ENCODE measurements at regions not wholly inside any gene's neighbourhood (a gene's known extent, or its start where the extent isn't known, plus 50 kb on each side); places are given as distances from the start of the nearest gene placed in this dataset.

DNA sequence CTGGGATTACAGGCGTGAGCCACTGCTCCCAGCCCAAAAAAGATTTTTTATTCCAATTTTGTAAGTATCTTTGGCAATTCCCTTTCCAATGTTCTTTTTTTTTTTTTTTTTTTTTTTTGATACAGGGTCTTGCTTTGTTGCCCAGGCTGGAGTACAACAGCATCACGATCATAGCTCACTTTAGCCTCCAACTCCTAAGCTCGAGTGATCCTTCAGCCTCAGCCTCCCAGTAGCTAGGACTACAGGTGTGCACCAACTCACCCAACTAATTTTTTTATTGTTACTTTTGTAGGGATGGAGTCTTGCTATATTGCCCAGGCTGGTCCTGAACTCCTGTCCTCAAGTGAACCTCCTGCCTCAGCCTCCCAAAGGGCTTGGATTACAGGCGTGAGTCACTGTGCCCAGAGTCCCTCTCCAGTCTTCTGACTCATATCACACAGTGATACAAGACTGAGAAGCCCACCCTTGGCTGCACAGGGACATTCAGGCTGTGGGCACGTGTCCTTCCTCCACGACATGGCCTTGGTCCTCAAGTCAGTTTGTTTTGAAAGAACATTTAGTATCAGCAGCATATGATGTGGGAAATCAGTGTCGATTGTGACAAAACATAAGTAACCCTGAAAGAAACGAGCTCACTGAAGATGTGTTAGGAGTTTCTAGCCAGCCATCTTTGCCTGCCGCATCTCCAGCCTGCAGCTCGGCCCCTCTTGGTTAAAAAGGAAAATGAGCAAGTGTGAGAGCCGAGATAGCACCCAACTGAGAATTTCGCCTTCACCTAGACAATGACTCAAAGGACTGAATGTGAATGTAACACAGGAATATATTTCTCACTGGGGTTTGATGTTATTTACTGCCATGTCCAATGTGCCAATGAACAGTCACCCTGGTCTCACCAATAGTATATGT is 175.5 kb downstream of the MN1 start:
- Histone ChIP-seq H3K9me3 (ENCODE audit: control insufficient read depth, low read depth, low read length) (no peaks in the 10 kb centered on the region), H3K23ac (ENCODE audit: insufficient read length, low read depth, low read length) (no peak overlapping the region), H4K8ac (replicated peaks; ENCODE audit: insufficient read length, low read depth, low read length) (no peak overlapping the region), H2BK120ac (ENCODE audit: low read depth, low read length, poor library complexity, severe bottlenecking) (no peak overlapping the region), H3K18ac (ENCODE audit: insufficient read length, low read depth, low read length) (no peak overlapping the region), H3T11ph (ENCODE audit: low read length) (no peak overlapping the region), H3K56ac (ENCODE audit: insufficient read length, low read depth, low read length) (no peak overlapping the region), H3K23me2 (ENCODE audit: insufficient read length, low read depth, low read length, poor library complexity, severe bottlenecking) (no peaks in the 10 kb centered on the region), H3K79me2 (ENCODE audit: insufficient read depth, low read length) (no peaks in the 10 kb centered on the region), H2AK5ac (ENCODE audit: insufficient read length, low read length) (no peak overlapping the region), H2BK5ac (ENCODE audit: insufficient read length, low read length) (no peak overlapping the region), H3K4me1 (ENCODE audit: insufficient read depth, low read length) (peaks cover 3% of the 10 kb centered on the region; the same call in 1 of the 2 replicates), H3K4me2 (ENCODE audit: insufficient read depth, insufficient read length, low read length) (no peak overlapping the region), H2AFZ (ENCODE audit: low read length) (no peak overlapping the region), H2BK12ac (ENCODE audit: insufficient read length, low read depth, low read length) (no peak overlapping the region), H3K9ac (ENCODE audit: extremely low read depth, insufficient read length, low read length) (no peak overlapping the region), H4K91ac (ENCODE audit: insufficient read length, low read depth, low read length) (no peak overlapping the region), H4K5ac (ENCODE audit: insufficient read length, low read depth, low read length) (no peak overlapping the region), H3K14ac (ENCODE audit: insufficient read depth, low read length) (no peak overlapping the region), H3K27me3 (ENCODE audit: insufficient read depth, low read length) (no peaks in the 10 kb centered on the region), H3K79me1 (ENCODE audit: insufficient read depth, low read depth, low read length, poor library complexity, severe bottlenecking) (no peaks in the 10 kb centered on the region), H4K20me1 (ENCODE audit: control insufficient read depth, insufficient read depth, insufficient read length) (no peaks in the 10 kb centered on the region), H3K27ac (ENCODE audit: insufficient read length, low read depth, low read length) (no peak overlapping the region), H3K4ac (ENCODE audit: low read depth, low read length) (no peak overlapping the region), H2BK15ac (ENCODE audit: low read depth, low read length) (no peak overlapping the region), H2BK20ac (ENCODE audit: low read depth, low read length, poor library complexity, severe bottlenecking) (no peak overlapping the region)
- WGBS (ENCODE audit: extremely low coverage, insufficient read length, low lambda C conversion rate) = no CpG with 5 or more reads among the region's 12 CpGs
- peaks cover 13 to 31% of the 10 kb centered on the region in 2 experiments for H3K4me1 Mint-ChIP-seq
- peak overlapping the region in 1 of 3 experiments; percentile 46; a peak in 1 of 7 replicates for H3K27ac Mint-ChIP-seq
- H3K4me3 Mint-ChIP-seq = no peak overlapping the region
- no peak for TF ChIP-seq CTCF (conservative IDR thresholded peaks at IDR 0.05)
- H3K9me3 Mint-ChIP-seq = peaks cover 8 to 13% of the 10 kb centered on the region in 2 experiments
- peaks cover 4% of the 10 kb centered on the region for H3K27me3 Mint-ChIP-seq (ENCODE audit: low read depth)
- H3K36me3 Mint-ChIP-seq (ENCODE audit: insufficient read depth in 1 of 3, low read depth in 3 of 3) = peaks cover 0 to 13% (median 0%) of the 10 kb centered on the region in 3 experiments; a peak in 3 of 7 replicates
- no peak for DNase-seq
